Ammon's horn (tissue), 1 donor: ENCODE measurements at regions not wholly inside any gene's neighbourhood (a gene's known extent, or its start where the extent isn't known, plus 50 kb on each side); places are given as distances from the start of the nearest gene placed in this dataset.
A peak's percentile ranks its signal among the peaks of the same experiment; 100 is the strongest.
"Not testable (repeated sequence)": the region's sequence is repeated elsewhere in the genome, so short reads cannot be mapped to it uniquely, and the experiment has no call there.

Experiments
- DNase-seq: peaks from one replicate; pipeline ENCODE4 v3.0.0-alpha.2; 2016; ENCODE audit warnings: low spot score

DNA sequence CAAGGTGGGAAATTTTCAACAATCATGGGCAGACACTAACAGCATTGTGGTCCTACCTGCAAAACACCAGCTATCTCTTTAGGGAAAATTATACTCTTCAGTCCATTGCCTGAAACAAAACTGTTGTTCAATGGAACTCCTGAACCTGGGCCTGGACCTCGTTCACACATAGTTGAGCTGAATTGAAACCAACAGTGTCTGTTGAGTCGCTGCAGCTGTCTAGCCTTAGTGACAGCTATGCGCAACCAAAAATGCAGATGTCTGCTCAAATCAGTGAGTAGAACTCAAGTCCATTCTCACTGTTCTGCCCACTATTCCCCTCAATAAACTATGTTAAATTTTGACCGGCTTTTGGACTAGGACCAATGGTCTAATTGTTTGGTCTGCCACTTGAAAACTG, 286.2 kb downstream of the TFAP2A start:
- no peak for DNase-seq

DNA sequence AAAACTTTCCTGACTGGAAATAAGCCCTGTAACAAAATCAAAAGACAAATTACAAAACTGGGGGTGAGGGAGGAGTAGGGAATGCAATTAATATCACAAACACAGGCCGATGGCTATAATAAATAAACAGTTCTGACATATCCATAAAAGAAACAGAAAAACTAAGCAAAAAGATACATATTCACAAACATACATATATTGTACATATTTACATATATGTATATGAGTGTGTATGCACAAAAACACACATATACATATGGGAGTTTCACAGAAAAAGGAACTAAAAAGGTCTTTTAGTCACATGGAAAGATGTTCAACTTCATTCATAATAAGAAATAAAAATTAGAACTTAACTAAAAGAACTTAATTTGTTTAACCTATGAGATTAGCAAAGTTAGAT, 292.7 kb downstream of the TFAP2A start:
- no peak for DNase-seq

DNA sequence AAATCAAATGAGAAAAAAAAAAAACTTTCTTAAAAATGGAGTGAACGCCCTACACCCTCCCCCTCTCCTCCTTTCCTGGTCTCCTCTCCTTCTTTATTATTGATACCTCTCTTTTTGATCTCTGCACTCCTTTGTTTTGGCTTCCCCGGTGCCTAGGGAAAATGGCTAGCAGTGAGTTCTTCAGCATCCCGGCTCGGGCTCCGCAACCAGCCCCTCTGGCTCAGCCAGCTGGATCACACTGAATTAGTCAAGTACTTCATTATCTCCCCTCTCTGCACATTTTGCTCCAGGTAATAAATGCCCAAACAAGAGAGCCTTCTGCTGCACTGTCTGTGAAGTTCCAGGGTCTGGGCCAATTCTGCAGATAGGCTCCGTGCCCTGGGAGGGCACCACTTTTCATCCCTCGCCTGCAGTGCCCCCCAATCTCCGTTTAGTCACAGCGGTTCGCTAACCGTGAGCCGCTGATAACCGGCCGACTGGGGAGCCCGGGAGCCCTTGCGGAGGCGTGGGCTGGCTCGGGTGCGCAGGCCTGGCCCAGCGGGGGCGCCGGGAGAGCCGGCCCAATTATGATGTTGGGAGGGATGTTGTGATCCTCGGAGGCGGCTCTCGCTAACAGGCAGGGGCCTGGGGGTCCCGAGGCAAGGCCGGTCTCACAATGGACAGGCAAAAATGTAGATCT, 301.9 kb downstream of the TFAP2A start:
- DNase-seq, result no peak

DNA sequence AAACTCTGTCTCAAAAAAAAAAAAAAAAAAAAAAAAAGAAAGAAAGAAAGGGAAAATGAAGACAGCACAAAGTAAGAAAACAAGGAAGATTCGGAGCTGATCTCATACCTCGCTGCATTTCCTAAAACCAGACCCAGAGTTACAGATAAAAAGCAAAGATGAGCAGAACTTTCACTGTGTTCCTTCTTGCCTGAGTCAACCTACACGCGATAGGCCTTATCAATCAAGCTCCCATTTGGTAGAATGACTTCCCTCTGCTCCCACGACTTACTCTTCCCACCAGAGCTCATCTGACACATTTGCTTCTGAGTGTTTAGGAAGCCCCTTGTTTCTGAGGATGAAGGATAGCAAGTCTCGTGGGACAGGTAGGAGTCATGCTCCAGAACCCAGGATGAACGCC, 302.9 kb downstream of the TFAP2A start:
- no peak for DNase-seq

DNA sequence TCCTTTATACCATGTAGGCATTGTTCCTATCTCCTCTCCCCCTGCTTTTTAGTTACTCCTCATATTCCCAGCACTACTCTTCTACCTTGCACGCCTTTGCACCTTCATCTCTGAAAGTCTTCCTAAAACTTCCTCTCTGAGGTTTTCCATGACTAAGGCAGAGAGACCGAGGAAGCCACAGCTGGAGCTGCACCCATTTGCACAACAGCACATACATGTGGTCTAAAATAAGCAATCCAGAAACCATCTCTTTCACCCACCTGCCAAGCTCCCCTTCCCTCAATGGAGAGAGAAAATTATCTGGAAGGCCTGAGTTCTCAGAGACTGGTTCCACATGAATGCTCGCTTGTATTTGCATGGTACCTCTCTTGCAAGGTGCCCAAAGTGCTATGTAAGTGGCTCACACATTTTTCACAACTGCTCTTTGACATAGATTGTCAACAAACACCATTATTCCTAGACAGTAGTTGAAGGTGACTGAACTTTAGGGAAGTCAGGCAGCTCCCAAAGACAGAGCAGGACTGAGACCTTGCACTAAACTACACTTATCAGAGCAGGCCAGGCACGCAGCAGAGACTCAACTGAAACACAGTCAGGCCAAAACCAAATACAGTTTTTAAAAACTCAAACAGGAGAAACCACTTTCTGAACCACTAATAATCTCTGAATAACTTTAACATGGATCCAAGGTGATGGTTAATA, 313.2 kb downstream of the TFAP2A start:
- DNase-seq, result no peak

DNA sequence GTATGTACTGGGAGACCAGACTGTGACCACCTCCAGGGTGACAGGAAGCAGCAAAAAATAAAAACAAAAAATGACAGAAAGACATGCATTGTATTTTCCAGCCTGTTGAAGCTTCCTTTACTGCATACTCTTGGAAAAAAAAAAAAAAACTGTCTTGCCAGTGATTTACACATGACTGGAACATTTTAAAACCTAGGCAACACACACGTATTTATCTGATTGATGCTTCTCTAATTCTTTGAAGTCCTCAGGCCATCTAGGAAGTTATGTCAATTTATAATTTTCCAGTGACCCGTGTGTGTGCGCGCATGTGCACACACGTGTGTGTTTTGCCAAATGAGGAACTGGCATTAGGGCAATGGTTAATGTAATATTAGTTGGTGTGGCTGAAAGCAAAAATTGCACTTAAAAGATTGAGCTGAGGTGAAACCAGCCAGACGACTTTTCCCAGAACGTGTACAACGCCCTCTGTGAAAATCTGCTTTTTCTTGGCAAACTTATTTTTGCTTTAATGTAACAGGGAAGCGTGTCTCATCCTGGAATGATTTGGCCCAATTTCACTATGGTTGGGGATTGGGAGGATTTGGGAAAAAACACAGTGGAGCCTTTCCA, 315.2 kb downstream of the TFAP2A start:
- peak; percentile 4 for DNase-seq

DNA sequence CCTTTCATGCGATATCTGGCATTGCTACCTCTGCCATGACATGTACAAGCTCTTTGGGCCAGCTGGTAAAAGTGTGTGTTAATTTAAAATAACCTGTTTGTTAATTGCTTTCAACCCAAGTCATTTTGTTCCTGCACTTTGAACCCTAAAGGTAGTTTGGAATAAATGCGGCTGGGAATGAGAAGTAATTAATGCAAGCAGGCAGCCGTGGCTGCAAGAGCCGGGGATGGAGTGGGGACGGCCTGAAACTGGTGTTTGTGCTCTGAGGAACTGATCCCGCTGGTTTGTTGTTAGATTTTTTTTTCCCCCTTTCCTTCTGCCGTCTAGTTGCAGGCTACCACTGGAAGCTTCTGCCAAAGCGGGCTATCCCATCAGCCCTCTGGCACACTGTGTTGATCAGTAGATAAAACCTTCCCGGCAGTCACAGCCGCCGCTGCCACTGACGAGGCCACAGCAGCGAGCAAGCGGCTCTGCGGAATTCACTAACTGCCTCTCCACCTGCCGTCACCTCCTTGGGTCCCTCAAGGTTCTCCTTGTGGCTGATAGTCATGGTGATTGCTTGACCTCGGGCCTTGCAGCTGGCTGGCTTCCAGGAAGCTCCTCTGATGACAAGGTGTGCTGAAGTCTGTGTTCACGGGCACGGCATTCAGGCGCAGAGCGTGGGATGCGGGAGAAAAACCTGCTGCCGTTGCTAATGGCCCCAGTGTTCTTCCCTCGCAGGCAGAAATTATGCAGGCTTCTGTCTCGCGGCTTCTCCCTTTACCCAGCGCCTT, 315.9 kb downstream of the TFAP2A start:
- peak; percentile 48 for DNase-seq

DNA sequence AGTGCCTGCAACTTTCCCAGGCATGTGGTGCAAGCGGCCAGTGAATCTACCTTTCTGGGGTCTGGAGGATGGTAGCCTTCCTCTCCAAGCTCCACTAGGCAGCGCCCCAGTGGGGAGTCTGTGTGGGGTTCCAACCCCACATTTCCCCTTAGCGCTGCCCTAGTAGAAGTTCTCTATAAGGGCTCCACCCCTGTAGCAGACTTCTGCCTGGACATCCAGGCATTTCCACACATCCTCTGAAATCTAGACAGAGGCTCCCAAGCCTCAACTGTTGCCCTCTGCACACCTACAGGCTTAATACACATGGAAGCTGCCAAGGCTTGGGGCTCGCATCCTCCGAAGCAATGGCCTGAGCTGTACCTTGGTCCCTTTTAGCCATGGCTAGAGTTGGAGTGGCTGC, 321.6 kb downstream of the TFAP2A start:
- no peak for DNase-seq

DNA sequence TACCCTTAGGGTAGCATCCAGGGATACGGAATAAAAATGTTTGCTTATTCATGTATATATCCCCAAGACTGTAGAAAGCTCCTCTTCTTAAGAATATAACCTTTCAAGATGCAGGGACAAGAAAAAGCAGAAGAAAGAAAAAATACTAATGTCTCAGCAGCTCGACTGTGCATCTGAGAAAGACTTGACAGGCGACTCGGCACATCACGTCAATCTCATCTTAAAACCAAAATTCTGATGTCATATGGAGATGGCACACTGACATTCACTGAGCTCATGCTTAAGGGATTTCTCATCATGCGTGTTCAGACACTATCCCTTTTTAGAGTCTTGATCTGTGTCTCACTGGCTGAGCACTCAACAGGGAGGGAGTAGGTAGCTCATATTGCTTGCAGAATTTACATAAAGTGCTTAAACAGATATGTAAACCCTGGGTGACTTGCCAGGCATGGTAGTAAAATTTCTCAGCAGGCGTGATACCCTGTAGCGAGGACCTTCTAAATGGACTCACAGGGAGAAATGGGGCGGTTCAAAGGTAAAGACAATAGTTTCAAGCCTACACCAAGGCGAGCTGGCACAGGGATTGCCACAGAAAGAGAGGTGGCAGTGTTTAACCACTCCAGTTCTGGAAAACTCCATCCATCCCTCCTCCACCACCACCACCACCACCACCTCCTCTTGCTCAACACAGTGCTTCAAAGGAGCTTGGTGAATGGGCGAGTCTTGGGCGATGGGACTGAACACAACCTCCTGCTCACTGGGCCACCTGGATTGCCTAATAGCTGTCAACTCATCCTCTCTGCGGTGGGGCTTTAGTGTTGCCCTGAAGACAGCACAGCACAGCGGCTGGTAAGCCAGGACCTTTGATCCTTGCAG, 330.5 kb downstream of the TFAP2A start:
- no peak for DNase-seq

DNA sequence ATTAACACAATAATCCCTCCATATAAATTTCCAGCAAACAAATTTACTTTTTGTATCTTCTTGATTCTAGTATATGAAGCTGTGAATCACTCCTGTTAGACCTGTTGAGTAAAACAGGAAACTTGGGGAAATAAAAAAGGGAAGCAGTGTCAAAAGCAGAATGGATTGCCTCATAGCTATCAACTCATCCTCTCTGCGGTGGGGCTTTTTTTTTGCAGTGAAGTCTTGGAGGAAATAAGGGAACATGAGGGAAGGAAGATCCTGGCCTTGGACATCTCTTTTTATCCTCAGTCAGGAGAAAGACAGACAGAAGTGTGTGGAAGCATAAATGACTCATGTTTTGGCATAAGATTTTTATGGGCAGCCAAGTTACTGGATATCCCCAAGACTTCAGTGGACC, 332.5 kb downstream of the TFAP2A start:
- DNase-seq, result peak; percentile 45

DNA sequence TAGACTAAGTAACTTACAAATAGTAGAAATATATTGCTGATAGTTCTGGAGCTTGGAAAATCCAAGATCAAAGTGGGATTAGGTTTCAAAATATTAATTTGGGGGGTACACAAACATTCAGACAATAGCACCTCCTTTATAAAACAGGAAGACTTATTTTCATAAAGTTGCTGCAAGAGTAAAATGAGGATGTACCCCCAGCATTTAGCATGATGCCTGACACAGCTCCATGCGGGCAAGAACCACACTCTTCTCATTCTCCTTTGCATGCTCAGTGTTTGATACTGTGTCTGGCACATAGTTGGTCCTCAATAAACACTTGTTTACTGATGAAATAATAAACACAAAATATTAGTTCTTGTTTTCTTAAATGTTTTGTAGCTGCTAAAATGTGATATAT, 332.9 kb downstream of the TFAP2A start:
- DNase-seq, result no peak

DNA sequence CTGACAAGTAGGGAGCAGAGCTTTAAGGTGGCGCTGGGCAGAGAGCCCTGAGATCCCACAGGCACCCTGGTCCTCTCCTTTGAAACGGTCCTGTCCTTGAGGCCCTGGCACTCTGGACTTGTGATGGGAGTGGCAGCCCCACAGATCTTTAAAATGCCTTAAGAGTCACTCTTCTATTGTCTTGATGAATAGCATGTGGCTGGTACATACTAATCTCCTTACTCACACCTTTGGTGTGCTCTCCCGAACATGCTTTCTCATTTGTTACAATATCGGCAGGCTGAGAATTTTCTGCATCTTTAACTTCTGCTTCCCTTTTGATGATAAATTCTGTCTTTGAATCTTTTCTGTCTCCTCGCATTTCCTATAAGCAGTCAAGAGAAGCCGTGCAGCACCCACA, 333.8 kb downstream of the TFAP2A start:
- no peak for DNase-seq

DNA sequence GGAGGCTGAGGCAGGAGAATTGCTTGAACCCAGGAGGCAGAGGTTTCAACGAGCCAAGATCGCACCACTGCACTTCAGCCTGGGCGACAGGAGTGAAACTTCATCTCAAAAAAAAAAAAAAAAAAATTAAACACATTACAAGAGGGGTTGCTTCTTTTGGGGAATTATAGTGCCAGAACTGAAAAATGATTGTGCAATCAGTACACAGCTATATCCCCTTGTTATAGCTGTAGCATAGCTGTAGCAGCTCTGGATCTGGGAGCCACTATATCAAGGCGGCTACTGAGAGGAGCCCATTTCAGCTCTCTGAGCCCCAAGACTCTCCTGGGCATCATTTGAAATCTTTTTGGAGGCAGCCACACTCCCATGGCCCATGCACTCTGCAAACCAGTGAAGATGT, 334.3 kb downstream of the TFAP2A start:
- no peak for DNase-seq

DNA sequence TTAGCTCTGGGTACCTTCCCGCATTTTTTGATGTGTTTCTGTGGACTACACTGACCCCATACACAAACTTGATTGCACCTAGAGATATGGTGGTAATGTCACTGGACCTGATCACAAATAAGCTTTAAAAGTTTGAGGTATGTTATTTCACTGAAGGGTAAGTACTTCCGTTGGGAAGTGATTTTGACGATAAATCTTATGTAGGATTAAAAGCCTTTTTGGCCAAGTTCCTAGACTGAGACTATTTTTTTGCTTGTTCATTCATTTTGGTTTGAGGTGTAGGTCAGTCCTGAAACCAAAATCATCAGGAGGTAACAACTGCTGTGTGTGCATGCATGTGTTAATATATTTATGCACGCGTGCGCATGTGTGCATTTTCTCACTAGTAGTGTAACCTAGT, 336.3 kb downstream of the TFAP2A start:
- no peak for DNase-seq

DNA sequence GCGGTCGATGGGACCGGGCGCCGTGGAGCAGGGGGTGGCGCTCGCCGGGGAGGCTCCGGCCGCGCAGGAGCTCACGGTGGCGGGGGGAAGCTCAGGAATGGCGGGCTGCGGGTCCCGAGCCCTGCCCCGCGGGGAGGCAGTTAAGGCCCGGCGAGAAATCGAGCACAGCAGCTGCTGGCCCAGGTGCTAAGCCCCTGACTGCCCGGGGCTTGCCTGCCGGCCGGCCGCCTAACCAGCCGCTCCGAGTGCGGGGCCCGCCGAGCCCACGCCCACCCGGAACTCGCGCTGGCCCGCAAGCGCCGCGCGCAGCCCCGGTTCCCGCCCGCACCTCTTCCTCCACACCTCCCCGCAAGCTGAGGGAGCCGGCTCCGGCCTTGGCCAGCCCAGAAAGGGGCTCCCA, 340.1 kb downstream of the TFAP2A start:
- DNase-seq, result not testable (repeated sequence)

DNA sequence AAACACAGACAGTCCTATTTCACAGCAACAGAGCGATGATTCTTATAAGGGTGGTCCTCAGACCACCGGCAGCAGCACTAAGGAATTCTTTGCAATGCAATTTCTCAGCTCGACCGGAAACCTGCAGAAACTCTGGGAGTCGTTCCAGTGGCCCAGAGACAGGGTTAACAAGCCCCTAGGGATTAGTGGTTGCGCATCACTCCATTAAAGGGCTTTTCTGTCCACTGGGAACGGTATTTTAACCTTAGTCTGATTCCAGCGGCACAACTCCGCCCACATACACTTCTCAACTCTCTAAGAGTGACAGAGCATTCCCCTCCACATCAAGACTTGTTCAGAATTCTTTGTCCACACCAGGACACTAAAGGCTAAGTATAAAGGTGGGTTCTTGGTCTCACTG, 341.5 kb downstream of the TFAP2A start:
- DNase-seq, result no peak

DNA sequence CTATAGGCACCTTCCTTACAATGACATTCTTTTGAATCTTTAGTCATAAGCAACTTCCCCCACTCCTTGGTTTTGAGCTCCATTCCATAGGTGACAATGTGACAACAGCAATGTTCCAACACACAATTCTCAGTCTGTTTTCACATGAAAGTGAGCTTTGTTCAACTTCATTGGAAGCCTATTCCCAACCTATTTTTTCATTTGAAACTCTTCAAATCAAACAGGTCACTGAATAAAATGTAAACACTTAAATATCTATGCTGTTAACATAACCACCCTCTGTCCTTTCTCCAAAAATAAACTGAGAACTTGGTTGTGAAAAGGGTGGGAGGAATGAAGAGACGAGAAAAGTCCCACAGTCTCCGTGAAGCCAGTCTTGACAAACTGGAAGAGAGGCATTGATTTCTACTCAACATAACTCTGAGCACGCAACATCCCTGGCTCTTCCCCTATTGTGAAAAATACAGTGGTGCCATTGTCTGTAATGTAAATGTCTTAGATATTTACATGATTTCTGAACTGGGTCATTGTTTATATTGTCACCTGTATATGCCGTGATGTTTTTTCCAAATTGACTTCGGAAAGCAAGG, 343.1 kb downstream of the TFAP2A start:
- no peak for DNase-seq

DNA sequence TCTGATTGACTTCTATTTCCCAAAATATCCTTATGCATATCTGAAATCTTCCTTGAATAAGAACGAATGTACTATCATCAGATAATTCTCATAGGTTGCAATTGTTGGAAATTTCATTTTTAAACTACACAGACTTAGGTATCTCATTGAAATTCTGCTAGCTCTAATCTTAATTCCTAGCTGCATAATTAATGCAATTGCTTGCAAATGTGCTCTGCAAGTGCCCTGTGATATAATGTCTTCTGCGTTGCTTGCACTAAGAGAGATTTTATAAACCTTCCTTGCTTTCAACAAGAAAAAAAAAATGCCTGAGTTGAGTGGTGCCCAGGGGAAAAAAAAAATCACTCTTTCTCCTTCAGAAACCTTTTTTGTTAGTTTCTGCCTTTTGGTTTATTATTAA, 354.9 kb downstream of the TFAP2A start:
- DNase-seq, result no peak

DNA sequence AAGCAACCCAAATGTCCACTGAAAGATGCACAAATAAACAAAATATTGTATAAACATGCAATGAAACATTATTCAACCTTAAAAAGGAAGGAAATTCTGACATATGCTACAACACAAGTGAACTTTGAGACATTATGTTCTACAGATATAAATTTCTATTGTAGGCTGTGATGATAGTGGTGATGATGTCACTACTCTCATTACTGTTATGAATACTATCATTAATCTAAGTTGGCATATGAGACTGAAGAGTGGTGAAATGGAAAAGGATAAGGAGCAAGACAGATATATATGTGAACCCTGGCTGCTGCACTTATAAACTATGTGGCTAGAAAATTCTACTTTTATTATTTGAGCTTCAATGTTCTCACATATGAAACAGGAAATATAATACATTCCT, 360.2 kb downstream of the TFAP2A start:
- DNase-seq, result no peak

DNA sequence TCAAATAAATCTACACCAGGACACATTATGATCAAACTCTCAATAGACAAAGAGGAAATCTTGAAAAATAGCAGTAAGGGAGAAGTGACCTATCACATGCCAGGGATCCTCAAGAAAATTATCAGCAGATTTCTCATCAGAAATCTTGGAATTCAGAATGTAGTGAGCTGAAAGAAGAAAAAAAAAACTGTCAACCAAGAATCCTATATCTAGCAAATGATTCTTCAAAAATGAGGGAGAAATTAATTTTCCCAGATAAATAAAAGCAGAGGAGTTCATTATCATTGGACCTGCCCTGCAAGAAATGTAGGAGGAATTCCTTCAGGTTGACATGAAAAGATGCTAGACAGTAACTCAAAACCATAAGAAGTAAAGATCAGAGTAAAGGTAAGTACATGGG, 363.6 kb downstream of the TFAP2A start:
- no peak for DNase-seq
